ENCODE measurements at regions not wholly inside any gene's neighbourhood (a gene's known extent, or its start where the extent isn't known, plus 50 kb on each side); places are given as distances from the start of the nearest gene placed in this dataset.

DNA sequence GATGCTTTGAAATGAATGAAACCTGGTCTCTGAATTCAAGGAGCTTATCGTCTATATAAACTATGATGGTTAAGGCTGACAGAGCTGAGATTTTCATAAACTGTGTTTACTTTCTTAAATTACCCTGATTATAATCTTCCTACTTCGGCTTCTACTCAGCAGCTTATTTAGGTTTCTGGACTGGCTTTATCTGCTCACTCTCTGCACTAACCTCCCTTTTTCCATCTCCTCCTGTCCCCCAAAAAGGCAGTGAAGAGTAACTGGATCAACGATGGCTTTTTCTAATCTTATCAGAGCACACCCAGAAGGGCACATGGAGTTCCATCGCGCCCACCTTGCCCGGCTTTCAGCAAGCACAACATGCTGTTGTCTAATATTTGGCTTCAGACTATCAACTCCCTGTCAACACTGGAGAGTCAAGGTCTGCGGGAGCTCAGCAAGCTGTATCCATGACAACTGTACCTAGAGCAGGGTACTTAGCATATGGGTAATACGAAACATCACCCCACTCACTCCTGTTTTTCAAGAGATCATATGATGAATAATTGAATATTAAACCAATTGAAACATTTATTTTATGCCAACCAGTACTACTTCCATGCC lies 417.3 kb downstream of the GABRB3 start:
- no peak for DNase-seq (ENCODE audit: insufficient read length, low spot score)
- FAIRE-seq: no peak
- no peak for TF ChIP-seq POLR2A (IDR thresholded peaks at IDR 0.05; ENCODE audit: low read depth, low read length)
- no peak for TF ChIP-seq SPI1 (IDR thresholded peaks at IDR 0.05; ENCODE audit: low read depth, low read length)
- no peak for TF ChIP-seq TAF1 (IDR thresholded peaks at IDR 0.05; ENCODE audit: low read depth, low read length)
- TF ChIP-seq POU2F2 (IDR thresholded peaks at IDR 0.05; ENCODE audit: low read depth, low read length): no peak
- no peak for TF ChIP-seq POLR2AphosphoS5 (IDR thresholded peaks at IDR 0.05; ENCODE audit: low read depth, low read length)
- TF ChIP-seq PAX5 (IDR thresholded peaks at IDR 0.05; ENCODE audit: insufficient read depth, low read length, severe bottlenecking): no peak

DNA sequence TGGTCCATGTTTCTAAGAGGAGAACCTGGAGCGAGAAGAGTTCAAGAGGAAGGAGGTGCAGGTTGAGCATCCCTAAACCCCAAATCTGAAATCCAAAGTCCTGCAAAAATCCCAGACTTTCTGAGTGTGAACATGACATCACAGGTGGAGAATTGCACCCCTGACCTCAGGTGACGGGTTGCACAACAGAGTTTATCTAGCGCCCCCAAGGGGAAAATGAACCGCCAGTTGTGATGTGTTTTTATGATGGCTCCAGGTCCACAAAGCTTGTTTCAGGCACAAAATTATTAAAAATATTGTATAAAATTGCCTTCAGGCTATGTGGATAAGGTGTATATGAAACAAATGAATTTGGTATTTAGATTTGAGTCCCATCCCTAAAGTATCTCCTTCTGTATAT lies 420.0 kb downstream of the GABRB3 start:
- DNase-seq (ENCODE audit: insufficient read length, low spot score) (no peak), FAIRE-seq (no peak)
- no peak for TF ChIP-seq PAX5 (IDR thresholded peaks at IDR 0.05; ENCODE audit: insufficient read depth, low read length, severe bottlenecking)
- TF ChIP-seq SPI1 (IDR thresholded peaks at IDR 0.05; ENCODE audit: low read depth, low read length): no peak
- no peak for TF ChIP-seq POU2F2 (IDR thresholded peaks at IDR 0.05; ENCODE audit: low read depth, low read length)
- no peak for TF ChIP-seq TAF1 (IDR thresholded peaks at IDR 0.05; ENCODE audit: low read depth, low read length)
- no peak for TF ChIP-seq POLR2A (IDR thresholded peaks at IDR 0.05; ENCODE audit: low read depth, low read length)

DNA sequence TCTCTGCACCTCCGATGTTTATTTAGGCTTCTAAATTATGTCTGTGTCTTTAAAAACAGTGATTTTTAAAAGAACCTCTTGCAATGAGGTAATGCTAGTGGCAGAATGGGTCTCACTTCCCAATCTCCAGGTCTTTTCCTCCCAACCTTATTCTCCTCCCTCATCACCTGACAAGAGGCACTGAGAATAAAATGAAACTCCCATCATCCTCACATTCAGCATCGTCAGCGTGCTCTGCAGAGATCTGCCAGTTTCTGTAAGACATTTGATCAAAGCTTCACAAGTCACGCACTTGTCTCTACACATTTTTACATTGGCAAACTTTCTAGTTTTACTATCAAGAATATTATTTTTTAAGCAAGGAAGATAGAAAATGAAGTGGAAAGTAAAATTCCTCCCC lies 420.5 kb downstream of the GABRB3 start:
- FAIRE-seq: no peak
- DNase-seq (ENCODE audit: insufficient read length, low spot score): no peak
- TF ChIP-seq POLR2A (IDR thresholded peaks at IDR 0.05; ENCODE audit: low read depth, low read length) (no peak), POU2F2 (IDR thresholded peaks at IDR 0.05; ENCODE audit: low read depth, low read length) (no peak), TAF1 (IDR thresholded peaks at IDR 0.05; ENCODE audit: low read depth, low read length) (no peak)

- DNase-seq (ENCODE audit: insufficient read length, low spot score) (no peak), FAIRE-seq (no peak)
- TF ChIP-seq POLR2AphosphoS5 (IDR thresholded peaks at IDR 0.05; ENCODE audit: low read depth, low read length): no peak
- TF ChIP-seq PAX5 (IDR thresholded peaks at IDR 0.05; ENCODE audit: insufficient read depth, low read length, severe bottlenecking): no peak
- TF ChIP-seq POU2F2 (IDR thresholded peaks at IDR 0.05; ENCODE audit: low read depth, low read length): no peak
- no peak for TF ChIP-seq SPI1 (IDR thresholded peaks at IDR 0.05; ENCODE audit: low read depth, low read length)
- TF ChIP-seq TAF1 (IDR thresholded peaks at IDR 0.05; ENCODE audit: low read depth, low read length): no peak
- no peak for TF ChIP-seq POLR2A (IDR thresholded peaks at IDR 0.05; ENCODE audit: low read depth, low read length)
Measured at GRCh38 chr15:26325495-26325894, 447.4 kb downstream of the GABRB3 start.

GRCh38 chr15:26323566-26323965 lies 449.3 kb downstream of the GABRB3 start:
- FAIRE-seq (no peak), DNase-seq (ENCODE audit: insufficient read length, low spot score) (no peak)
- TF ChIP-seq PAX5 (IDR thresholded peaks at IDR 0.05; ENCODE audit: insufficient read depth, low read length, severe bottlenecking): no peak
- TF ChIP-seq SPI1 (IDR thresholded peaks at IDR 0.05; ENCODE audit: low read depth, low read length): no peak
- no peak for TF ChIP-seq POLR2A (IDR thresholded peaks at IDR 0.05; ENCODE audit: low read depth, low read length)
- TF ChIP-seq POLR2AphosphoS5 (IDR thresholded peaks at IDR 0.05; ENCODE audit: low read depth, low read length): no peak
- TF ChIP-seq TAF1 (IDR thresholded peaks at IDR 0.05; ENCODE audit: low read depth, low read length): no peak
- TF ChIP-seq POU2F2 (IDR thresholded peaks at IDR 0.05; ENCODE audit: low read depth, low read length): no peak

GRCh38 chr15:26318689-26319088 lies 454.2 kb downstream of the GABRB3 start:
- TF ChIP-seq PAX5 (IDR thresholded peaks at IDR 0.05; ENCODE audit: insufficient read depth, low read length, severe bottlenecking) (no peak), POLR2AphosphoS5 (IDR thresholded peaks at IDR 0.05; ENCODE audit: low read depth, low read length) (no peak), TAF1 (IDR thresholded peaks at IDR 0.05; ENCODE audit: low read depth, low read length) (no peak), SPI1 (IDR thresholded peaks at IDR 0.05; ENCODE audit: low read depth, low read length) (no peak), POU2F2 (IDR thresholded peaks at IDR 0.05; ENCODE audit: low read depth, low read length) (no peak), POLR2A (IDR thresholded peaks at IDR 0.05; ENCODE audit: low read depth, low read length) (no peak)
- FAIRE-seq (no peak), DNase-seq (ENCODE audit: insufficient read length, low spot score) (no peak)

DNA sequence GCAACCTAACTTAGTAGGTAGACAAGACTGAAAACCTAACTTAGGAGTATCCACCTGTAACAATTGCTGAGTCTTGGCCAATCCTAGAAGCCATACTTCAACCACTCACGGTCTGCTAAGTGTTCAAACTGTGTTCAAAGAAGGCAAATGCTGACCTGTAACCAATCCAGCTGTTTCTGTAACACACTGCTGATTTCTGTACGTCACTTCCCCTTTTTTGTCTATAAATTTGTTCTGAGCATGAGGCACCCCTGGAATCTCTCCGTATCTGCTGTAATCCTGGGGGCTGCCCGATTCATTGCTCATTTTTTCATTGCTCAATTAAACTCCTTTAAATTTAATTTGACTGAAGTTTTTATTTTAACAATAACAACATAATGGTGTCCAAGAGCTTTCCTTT lies 451.4 kb upstream of the ATP10A start:
- no peak for FAIRE-seq
- DNase-seq (ENCODE audit: insufficient read length, low spot score): no peak
- TF ChIP-seq SPI1 (IDR thresholded peaks at IDR 0.05; ENCODE audit: low read depth, low read length) (peak; percentile 42; the same call in 1 of the 2 replicates), POLR2A (IDR thresholded peaks at IDR 0.05; ENCODE audit: low read depth, low read length) (no peak)

DNA sequence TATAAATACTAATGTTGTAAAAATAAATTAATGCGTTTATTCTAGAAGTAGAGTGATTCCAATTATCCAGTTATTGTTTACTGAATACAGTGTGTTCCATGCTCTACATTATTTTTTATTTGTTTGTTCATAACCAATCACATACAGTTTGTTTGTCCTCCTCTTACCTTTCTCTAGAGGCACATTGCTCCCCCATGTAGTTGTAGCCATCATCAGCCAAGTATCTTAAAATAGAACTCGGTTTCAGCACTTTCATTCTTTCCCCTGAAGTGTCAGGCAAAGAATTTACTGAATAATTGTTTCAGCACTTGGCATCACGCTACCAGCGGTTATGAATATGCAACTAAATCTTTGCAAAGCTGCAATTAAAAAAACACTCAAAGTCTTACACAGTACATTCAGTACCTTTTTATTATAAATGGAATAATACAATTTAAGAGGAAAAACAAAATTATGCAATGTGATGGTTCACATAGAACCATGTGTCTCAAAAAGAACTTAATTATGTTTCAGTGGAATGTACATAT lies 448.6 kb upstream of the ATP10A start:
- DNase-seq (ENCODE audit: insufficient read length, low spot score) (no peak), FAIRE-seq (no peak)
- TF ChIP-seq POLR2A (IDR thresholded peaks at IDR 0.05; ENCODE audit: low read depth, low read length): no peak
- no peak for TF ChIP-seq POLR2AphosphoS5 (IDR thresholded peaks at IDR 0.05; ENCODE audit: low read depth, low read length)
- TF ChIP-seq PAX5 (IDR thresholded peaks at IDR 0.05; ENCODE audit: insufficient read depth, low read length, severe bottlenecking): no peak
- no peak for TF ChIP-seq POU2F2 (IDR thresholded peaks at IDR 0.05; ENCODE audit: low read depth, low read length)
- no peak for TF ChIP-seq TAF1 (IDR thresholded peaks at IDR 0.05; ENCODE audit: low read depth, low read length)
- TF ChIP-seq SPI1 (IDR thresholded peaks at IDR 0.05; ENCODE audit: low read depth, low read length): no peak

DNA sequence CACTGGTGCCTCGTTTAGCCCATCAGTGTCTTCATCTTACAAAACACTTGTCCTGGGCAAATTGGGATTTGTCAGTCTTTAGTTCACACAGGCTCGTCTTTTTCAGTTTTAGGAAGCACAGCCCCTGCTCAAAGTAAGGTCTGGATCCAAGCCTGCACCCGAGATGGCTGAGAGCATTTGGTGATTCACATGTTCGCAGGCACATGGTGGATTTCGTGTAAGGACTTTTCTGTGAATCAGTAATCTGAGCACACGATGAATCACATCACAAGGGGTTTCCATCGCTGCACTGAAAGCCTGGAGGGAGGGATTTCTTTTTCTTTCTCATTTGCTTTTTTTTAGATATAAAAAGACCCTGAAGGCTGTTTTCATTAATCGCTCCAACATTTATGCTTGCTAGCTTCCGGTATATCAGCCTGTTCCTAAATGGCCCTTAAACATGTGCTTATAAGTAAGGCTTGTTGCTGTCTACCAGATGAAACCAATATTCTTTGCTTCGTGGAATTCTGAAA lies 435.6 kb upstream of the ATP10A start:
- TF ChIP-seq POLR2A (IDR thresholded peaks at IDR 0.05; ENCODE audit: low read depth, low read length) (no peak), PAX5 (IDR thresholded peaks at IDR 0.05; ENCODE audit: insufficient read depth, low read length, severe bottlenecking) (no peak), SPI1 (IDR thresholded peaks at IDR 0.05; ENCODE audit: low read depth, low read length) (no peak), TAF1 (IDR thresholded peaks at IDR 0.05; ENCODE audit: low read depth, low read length) (no peak)
- no peak for DNase-seq (ENCODE audit: insufficient read length, low spot score)
- no peak for FAIRE-seq

DNA sequence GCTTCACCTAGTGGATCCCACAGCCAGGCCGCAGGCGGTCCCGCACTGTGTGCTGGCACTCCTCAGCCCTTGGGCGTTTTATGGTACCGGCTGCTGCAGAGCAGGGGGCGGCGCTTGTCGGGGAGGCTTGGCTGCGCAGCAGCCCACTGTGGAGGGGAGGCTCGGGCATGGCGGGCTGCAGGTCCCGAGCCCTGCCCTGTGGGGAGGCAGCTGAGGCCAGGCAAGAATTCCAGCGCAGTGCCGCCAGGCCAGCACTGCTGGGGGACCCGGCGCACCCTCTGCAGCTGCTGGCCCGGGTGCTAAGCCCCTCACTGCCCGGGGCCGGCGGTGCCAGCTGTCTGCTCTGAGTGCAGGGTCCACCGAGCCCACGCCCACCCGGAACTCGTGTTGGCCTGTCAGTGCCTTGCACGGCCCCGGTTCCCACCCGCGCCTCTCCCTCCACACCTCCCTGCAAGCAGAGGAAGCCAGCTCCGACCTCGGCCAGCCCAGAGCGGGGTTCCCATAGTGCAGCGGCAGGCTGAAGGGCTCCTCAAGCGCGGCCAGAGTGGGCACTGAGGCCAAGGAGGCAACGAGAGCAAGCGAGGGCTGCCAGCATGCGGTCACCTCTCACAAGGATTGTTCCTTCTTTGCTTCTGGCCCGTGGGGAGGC lies 435.0 kb upstream of the ATP10A start:
- DNase-seq (ENCODE audit: insufficient read length, low spot score) (no peak), FAIRE-seq (no peak)
- TF ChIP-seq POLR2AphosphoS5 (IDR thresholded peaks at IDR 0.05; ENCODE audit: low read depth, low read length) (no peak), POU2F2 (IDR thresholded peaks at IDR 0.05; ENCODE audit: low read depth, low read length) (no peak)

Data from GM12891 (cell line).